ENCODE measurements at regions not wholly inside any gene's neighbourhood (a gene's known extent, or its start where the extent isn't known, plus 50 kb on each side); places are given as distances from the start of the nearest gene placed in this dataset.

- DNase-seq (ENCODE audit: low spot score) = no peak
Observed at GRCh38 chrX:80098038-80098437, 83.5 kb downstream of the TBX22 start.

- DNase-seq (ENCODE audit: low spot score) = no peak
Observed at GRCh38 chrX:80120335-80120734, 105.8 kb downstream of the TBX22 start.

GRCh38 chrX:80138938-80139337 is 124.4 kb downstream of the TBX22 start:
- DNase-seq (ENCODE audit: low spot score) = no peak

GRCh38 chrX:80139564-80139963 is 125.0 kb downstream of the TBX22 start:
- DNase-seq (ENCODE audit: low spot score) = no peak

GRCh38 chrX:80170581-80170980 is 156.0 kb downstream of the TBX22 start:
- DNase-seq (ENCODE audit: low spot score) = no peak

GRCh38 chrX:80173261-80173660 is 158.7 kb downstream of the TBX22 start:
- DNase-seq (ENCODE audit: low spot score) = no peak

- no peak for DNase-seq (ENCODE audit: low spot score)
Observed at GRCh38 chrX:80174925-80175574, 160.5 kb downstream of the TBX22 start.

GRCh38 chrX:80181079-80181478 is 166.5 kb downstream of the TBX22 start:
- no peak for DNase-seq (ENCODE audit: low spot score)

- DNase-seq (ENCODE audit: low spot score) = no peak
Observed at GRCh38 chrX:80184854-80185253, 170.3 kb downstream of the TBX22 start.

- no peak for DNase-seq (ENCODE audit: low spot score)
Observed at GRCh38 chrX:80206647-80207046, 192.1 kb downstream of the TBX22 start.

- no peak for DNase-seq (ENCODE audit: low spot score)
Observed at GRCh38 chrX:80207327-80207726, 192.8 kb downstream of the TBX22 start.

GRCh38 chrX:80216086-80216485 is 201.5 kb downstream of the TBX22 start:
- DNase-seq (ENCODE audit: low spot score) = no peak

- no peak for DNase-seq (ENCODE audit: low spot score)
Observed at GRCh38 chrX:80223982-80224579, 196.2 kb upstream of the TENT5D start.

GRCh38 chrX:80229626-80230025 is 190.6 kb upstream of the TENT5D start:
- DNase-seq (ENCODE audit: low spot score) = no peak

GRCh38 chrX:80237072-80237471 is 183.2 kb upstream of the TENT5D start:
- no peak for DNase-seq (ENCODE audit: low spot score)

GRCh38 chrX:80246271-80246670 is 174.0 kb upstream of the TENT5D start:
- no peak for DNase-seq (ENCODE audit: low spot score)

GRCh38 chrX:80266287-80266686 is 154.0 kb upstream of the TENT5D start:
- DNase-seq (ENCODE audit: low spot score) = no peak

GRCh38 chrX:80266979-80267378 is 153.3 kb upstream of the TENT5D start:
- no peak for DNase-seq (ENCODE audit: low spot score)

- DNase-seq (ENCODE audit: low spot score) = no peak
Observed at GRCh38 chrX:80267790-80268189, 152.5 kb upstream of the TENT5D start.

- DNase-seq (ENCODE audit: low spot score) = no peak
Observed at GRCh38 chrX:80282535-80282934, 137.7 kb upstream of the TENT5D start.

- no peak for DNase-seq (ENCODE audit: low spot score)
Observed at GRCh38 chrX:80285131-80285773, 135.0 kb upstream of the TENT5D start.

GRCh38 chrX:80290834-80291233 is 129.4 kb upstream of the TENT5D start:
- DNase-seq (ENCODE audit: low spot score) = no peak

- DNase-seq (ENCODE audit: low spot score) = no peak
Observed at GRCh38 chrX:80293354-80293753, 126.9 kb upstream of the TENT5D start.

- no peak for DNase-seq (ENCODE audit: low spot score)
Observed at GRCh38 chrX:80306007-80306406, 114.2 kb upstream of the TENT5D start.

Data from left forelimb (tissue), 1 donor.